Myocyte (in vitro differentiated cells): ENCODE measurements at regions not wholly inside any gene's neighbourhood (a gene's known extent, or its start where the extent isn't known, plus 50 kb on each side); places are given as distances from the start of the nearest gene placed in this dataset.
"Not testable (repeated sequence)": the region's sequence is repeated elsewhere in the genome, so short reads cannot be mapped to it uniquely, and the experiment has no call there.

Experiments used
- DNase-seq: peaks from one replicate; pipeline ENCODE4 v3.0.0-alpha.2; 2012; ENCODE audit warnings: low read depth

GRCh38 chr18:7178568-7178967 is 52.3 kb upstream of the LRRC30 start:
- not testable (repeated sequence) for DNase-seq

- peak; percentile 59 for DNase-seq
These were observed 53.7 kb upstream of the LRRC30 start for GRCh38 chr18:7177116-7177744.

GRCh38 chr18:7174344-7175095 is 56.4 kb upstream of the LRRC30 start:
- peak; percentile 39 for DNase-seq

- DNase-seq: no peak
These were observed 55.6 kb upstream of the LAMA1 start for GRCh38 chr18:7173216-7173615.

GRCh38 chr18:7172611-7173010 is 55.0 kb upstream of the LAMA1 start:
- no peak for DNase-seq

- DNase-seq: no peak
These were observed 52.7 kb upstream of the LAMA1 start for GRCh38 chr18:7170292-7170691.

GRCh38 chr18:7169601-7170000 is 52.0 kb upstream of the LAMA1 start:
- DNase-seq: no peak

GRCh38 chr18:7168408-7168807 is 50.8 kb upstream of the LAMA1 start:
- no peak for DNase-seq
